ENCODE measurements at regions not wholly inside any gene's neighbourhood (a gene's known extent, or its start where the extent isn't known, plus 50 kb on each side); places are given as distances from the start of the nearest gene placed in this dataset.
A peak's percentile ranks its signal among the peaks of the same experiment; 100 is the strongest.

GRCh38 chrX:102067966-102068723, 57.3 kb upstream of the TCEAL2 start:
- no peak for DNase-seq (ENCODE audit: low spot score)
- intact Hi-C loops (cut with DNase I), result no loop called here

GRCh38 chrX:102063445-102064074, 61.9 kb upstream of the TCEAL2 start:
- intact Hi-C loops (cut with DNase I), result no loop called here
- no peak for DNase-seq (ENCODE audit: low spot score)

- intact Hi-C loops (cut with DNase I), result no loop called here
- DNase-seq (ENCODE audit: low spot score), result peak; percentile 50
These were observed 81.0 kb upstream of the TCEAL2 start for GRCh38 chrX:102044496-102044895.

DNA sequence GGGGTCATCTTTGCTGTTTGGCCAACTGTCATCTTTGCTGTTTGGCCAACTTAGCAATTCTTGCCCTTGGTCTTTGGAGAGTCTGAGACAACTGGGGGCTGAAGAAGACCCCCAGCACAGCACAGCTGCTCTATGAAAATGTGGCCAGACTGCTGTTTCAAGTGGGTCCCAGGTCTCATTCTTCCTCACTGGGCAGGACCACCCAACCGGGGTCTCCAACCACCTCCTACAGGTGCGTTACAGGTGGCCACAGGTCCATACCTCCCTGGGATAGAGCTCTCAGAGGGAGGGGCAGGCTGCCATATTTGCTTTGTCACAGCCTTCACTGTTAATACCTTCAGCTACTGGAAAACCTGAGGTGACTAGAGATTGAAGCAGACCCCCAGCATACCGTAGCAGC, 82.1 kb upstream of the TCEAL2 start:
- DNase-seq (ENCODE audit: low spot score), result peak; percentile 54
- intact Hi-C loops (cut with DNase I), result no loop called here

DNA sequence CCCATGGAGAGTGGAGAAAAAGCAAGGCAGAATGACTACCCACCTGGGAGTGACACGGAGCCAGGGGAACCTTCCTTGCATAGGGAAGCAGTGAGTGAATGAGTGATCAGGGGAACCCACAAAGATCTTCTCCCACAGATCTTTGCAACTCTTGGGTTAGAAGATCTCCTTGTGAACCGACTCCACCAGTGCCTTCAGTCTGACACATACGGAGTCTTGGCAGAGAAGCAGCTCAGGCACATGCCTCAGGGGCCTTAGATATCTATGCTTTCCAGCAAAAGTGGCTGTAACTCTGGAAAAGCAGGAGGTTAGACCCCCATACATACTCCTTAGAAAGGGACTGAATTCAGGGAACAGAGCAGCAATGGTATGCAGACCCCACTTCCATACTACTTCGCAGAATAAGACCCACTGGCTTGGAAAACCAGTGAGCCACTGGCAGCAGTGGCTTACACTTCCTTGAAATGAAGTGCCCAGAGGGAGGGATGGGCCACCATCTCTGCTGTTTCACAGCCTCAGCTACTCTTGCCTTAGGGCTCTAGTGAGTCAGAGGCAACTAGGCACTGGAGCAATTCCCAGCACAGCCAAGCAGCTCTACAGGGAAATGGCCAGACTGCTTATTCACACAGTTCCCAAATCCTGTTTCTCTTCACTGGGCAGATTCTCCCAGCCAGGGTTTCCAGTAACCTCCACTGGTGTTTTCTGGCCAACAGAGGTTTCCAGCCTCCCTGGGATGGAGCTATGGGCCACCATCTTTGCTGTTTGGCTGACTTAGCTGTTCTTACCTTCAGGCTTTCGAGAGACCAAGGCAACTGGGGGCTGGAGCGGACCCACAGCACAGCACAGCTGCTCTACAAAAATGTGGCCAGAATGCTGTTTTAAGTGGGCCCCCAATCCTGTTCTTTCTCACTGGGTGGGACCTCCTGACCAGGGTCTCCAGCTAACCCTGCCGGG, 82.8 kb upstream of the TCEAL2 start:
- intact Hi-C loops (cut with DNase I), result no loop called here
- DNase-seq (ENCODE audit: low spot score), result peak; percentile 48

DNA sequence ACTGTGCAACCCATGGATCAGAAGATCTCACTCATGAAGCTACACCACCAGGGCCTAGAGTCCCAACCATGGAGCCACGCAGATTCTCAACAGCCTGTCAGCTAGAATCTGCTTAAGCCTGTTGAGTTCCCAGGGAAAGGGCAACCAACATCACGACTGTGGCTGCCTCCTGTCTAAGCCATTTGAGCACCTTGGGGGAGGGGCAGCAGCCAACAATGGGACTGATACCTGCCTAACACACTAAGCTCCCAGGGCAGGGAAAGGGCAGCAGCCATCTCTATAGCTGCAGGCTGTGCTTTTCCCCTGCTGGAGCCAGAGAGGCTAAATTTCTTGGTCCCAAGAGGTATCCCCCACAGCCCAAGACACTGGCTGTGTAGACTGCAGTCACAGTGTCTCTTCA, 96.5 kb upstream of the TCEAL2 start:
- intact Hi-C loops (cut with DNase I), result no loop called here
- no peak for DNase-seq (ENCODE audit: low spot score)

GRCh38 chrX:102018208-102018607, 86.4 kb upstream of the ZMAT1 start:
- DNase-seq (ENCODE audit: low spot score), result peak; percentile 37
- intact Hi-C loops (cut with DNase I), result no loop called here

DNA sequence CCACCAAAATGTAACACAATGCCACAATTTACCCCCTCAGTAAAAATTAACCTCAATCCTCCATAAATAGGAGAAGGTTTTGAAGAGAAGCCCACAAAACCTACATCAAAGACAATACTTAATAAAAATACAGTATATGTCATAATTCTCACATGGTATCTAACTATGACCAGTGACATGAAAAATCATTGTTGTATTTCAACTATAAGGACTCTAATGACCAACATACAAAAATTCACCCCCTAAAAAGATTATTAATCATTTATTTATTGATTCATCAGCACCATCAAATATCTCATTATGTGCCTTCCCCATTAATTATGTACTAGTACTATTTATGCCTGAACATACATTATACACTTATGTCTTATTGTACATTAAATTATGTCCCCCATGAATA, 77.1 kb upstream of the ZMAT1 start:
- intact Hi-C loops (cut with DNase I), result no loop called here
- no peak for DNase-seq (ENCODE audit: low spot score)

DNA sequence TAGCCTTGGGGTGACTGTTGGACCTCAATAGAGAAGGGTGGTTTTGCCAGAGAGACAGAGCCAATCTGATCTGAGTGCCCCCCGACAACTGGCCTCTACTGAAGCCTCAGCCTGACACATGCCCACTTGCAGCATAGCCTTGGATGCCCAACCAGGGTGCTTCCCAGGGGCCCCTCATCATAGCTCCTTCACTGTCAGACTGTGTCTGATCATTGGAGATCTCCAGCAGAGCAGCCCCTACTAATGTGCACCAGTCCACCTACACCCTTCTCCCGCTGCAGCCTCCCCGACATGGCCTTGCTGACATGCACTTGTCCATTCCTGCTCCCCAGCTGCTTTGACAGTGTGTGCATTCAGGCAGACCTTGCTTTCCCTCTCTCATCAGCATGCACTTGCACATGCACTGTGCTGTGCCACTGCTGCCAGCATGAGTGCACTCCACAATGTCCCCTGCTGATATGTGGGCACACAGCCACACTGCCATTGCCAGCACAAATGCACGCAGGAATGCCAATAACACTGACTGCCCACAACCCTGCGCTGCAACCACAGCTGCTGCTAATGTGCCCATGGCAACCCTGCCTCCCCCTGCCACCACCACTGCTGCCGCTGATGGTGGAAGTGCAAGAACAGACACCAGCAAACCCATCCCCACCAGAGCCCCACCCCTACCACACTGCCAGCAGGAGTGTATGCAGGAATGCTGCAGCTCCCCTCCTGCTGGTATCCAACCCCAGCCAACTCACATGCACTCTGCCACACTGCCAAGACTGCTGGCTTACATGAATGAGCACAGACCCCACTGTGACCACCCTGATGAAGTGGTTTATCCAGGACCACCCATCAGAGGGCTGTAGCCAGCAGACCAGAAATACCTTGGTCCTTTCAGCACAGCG, 68.1 kb upstream of the ZMAT1 start:
- intact Hi-C loops (cut with DNase I), result no loop called here
- DNase-seq (ENCODE audit: low spot score), result no peak

- intact Hi-C loops (cut with DNase I), result no loop called here
- DNase-seq (ENCODE audit: low spot score), result no peak
These were observed 61.5 kb upstream of the ZMAT1 start for GRCh38 chrX:101993335-101993734.

DNA sequence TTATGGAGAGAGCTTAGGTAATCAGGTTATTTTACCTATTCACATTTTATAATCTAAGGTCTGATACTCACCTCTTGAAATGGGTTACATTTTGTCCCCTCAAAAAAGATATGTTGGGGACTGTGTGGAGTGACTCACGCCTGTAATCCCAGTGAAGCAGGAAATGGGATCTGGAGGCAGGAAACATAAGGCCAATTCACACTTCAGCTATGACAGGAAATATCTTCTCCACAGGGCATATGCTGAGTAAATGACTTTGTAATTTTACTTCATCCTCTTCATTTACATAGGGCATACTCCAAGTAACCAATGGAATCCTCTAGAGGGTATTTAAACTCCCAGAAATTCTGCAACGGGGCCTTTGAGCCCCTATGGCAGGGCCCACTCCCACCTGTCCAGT, 54.8 kb upstream of the ZMAT1 start:
- intact Hi-C loops (cut with DNase I), result no loop called here
- no peak for DNase-seq (ENCODE audit: low spot score)
